ENCODE measurements at regions not wholly inside any gene's neighbourhood (a gene's known extent, or its start where the extent isn't known, plus 50 kb on each side); places are given as distances from the start of the nearest gene placed in this dataset.

- H3K27me3 Mint-ChIP-seq (ENCODE audit: insufficient read depth, low read depth): no peaks in the 10 kb centered on the region
- H3K9me3 ChIP-seq (ENCODE audit: low read depth): no peaks in the 10 kb centered on the region
- no peak overlapping the region for H3K9ac ChIP-seq
- no peaks in the 10 kb centered on the region for H3K36me3 ChIP-seq
- H3F3A ChIP-seq (ENCODE audit: low read depth): no peaks in the 10 kb centered on the region
- H4K20me1 ChIP-seq (ENCODE audit: low read depth): no peaks in the 10 kb centered on the region
- H3K27ac ChIP-seq: no peak overlapping the region
- H3K27ac Mint-ChIP-seq: no peak overlapping the region
- H3K36me3 Mint-ChIP-seq: no peaks in the 10 kb centered on the region
- peaks cover 15% of the 10 kb centered on the region for H3K4me1 Mint-ChIP-seq
- H3K4me1 ChIP-seq: no peaks in the 10 kb centered on the region
- no peaks in the 10 kb centered on the region for H3K79me2 ChIP-seq (ENCODE audit: low read depth)
- no peak overlapping the region for H3K4me3 Mint-ChIP-seq
- H3K27me3 ChIP-seq: no peaks in the 10 kb centered on the region
- no peak overlapping the region for H3K4me3 ChIP-seq
- DNase-seq (ENCODE audit: low spot score): no peak
- TF ChIP-seq CTCF (IDR thresholded peaks at IDR 0.05) (no peak), EZH2phosphoT487 (IDR thresholded peaks at IDR 0.05) (no peak), EZH2 (IDR thresholded peaks at IDR 0.05) (no peak)
- H2AFZ ChIP-seq (replicated peaks): no peak overlapping the region
- no peak overlapping the region for H3K4me2 ChIP-seq
- H3K9me3 Mint-ChIP-seq: no peaks in the 10 kb centered on the region
These were observed 926.2 kb upstream of the SOX11 start for GRCh38 chr2:4765787-4766530.

GRCh38 chr2:4775668-4776067 is 916.5 kb upstream of the SOX11 start:
- Histone ChIP-seq H3K79me2 (ENCODE audit: low read depth) (no peaks in the 10 kb centered on the region), H3K36me3 (no peaks in the 10 kb centered on the region), H2AFZ (replicated peaks) (no peak overlapping the region), H3K4me1 (no peaks in the 10 kb centered on the region), H3K9ac (no peak overlapping the region), H3K4me3 (no peak overlapping the region), H4K20me1 (ENCODE audit: low read depth) (no peaks in the 10 kb centered on the region), H3K27ac (no peak overlapping the region), H3K27me3 (no peaks in the 10 kb centered on the region), H3K4me2 (no peak overlapping the region), H3F3A (ENCODE audit: low read depth) (no peaks in the 10 kb centered on the region), H3K9me3 (ENCODE audit: low read depth) (no peaks in the 10 kb centered on the region)
- H3K27me3 Mint-ChIP-seq (ENCODE audit: insufficient read depth, low read depth): no peaks in the 10 kb centered on the region
- H3K36me3 Mint-ChIP-seq: no peaks in the 10 kb centered on the region
- H3K4me3 Mint-ChIP-seq: no peak overlapping the region
- peaks cover 6% of the 10 kb centered on the region for H3K9me3 Mint-ChIP-seq
- no peak for DNase-seq (ENCODE audit: low spot score)
- H3K4me1 Mint-ChIP-seq: peaks cover 5% of the 10 kb centered on the region
- H3K27ac Mint-ChIP-seq: no peak overlapping the region
- TF ChIP-seq EZH2 (IDR thresholded peaks at IDR 0.05) (no peak), EZH2phosphoT487 (IDR thresholded peaks at IDR 0.05) (no peak), CTCF (IDR thresholded peaks at IDR 0.05) (no peak)

GRCh38 chr2:4780679-4781078 is 911.5 kb upstream of the SOX11 start:
- Histone ChIP-seq H3K4me2 (no peak overlapping the region), H3K79me2 (ENCODE audit: low read depth) (no peaks in the 10 kb centered on the region), H3K4me3 (no peak overlapping the region), H3K27me3 (no peaks in the 10 kb centered on the region), H3K36me3 (no peaks in the 10 kb centered on the region), H3K4me1 (no peaks in the 10 kb centered on the region), H3K9me3 (ENCODE audit: low read depth) (no peaks in the 10 kb centered on the region), H3K9ac (no peak overlapping the region), H3K27ac (no peak overlapping the region), H3F3A (ENCODE audit: low read depth) (no peaks in the 10 kb centered on the region), H2AFZ (replicated peaks) (no peak overlapping the region), H4K20me1 (ENCODE audit: low read depth) (no peaks in the 10 kb centered on the region)
- Mint-ChIP-seq H3K4me3 (no peak overlapping the region), H3K36me3 (no peaks in the 10 kb centered on the region), H3K9me3 (peaks cover 2% of the 10 kb centered on the region), H3K27me3 (ENCODE audit: insufficient read depth, low read depth) (peaks cover 4% of the 10 kb centered on the region), H3K27ac (no peak overlapping the region), H3K4me1 (no peaks in the 10 kb centered on the region)
- DNase-seq (ENCODE audit: low spot score): no peak
- TF ChIP-seq EZH2 (IDR thresholded peaks at IDR 0.05): no peak
- TF ChIP-seq EZH2phosphoT487 (IDR thresholded peaks at IDR 0.05): no peak
- no peak for TF ChIP-seq CTCF (IDR thresholded peaks at IDR 0.05)

All from neural progenitor cell (in vitro differentiated cells).